Calu3 (cell line): ENCODE measurements at regions not wholly inside any gene's neighbourhood (a gene's known extent, or its start where the extent isn't known, plus 50 kb on each side); places are given as distances from the start of the nearest gene placed in this dataset.

ENCODE experiments used
- BruUV-seq: library from RNA; stranded (reverse); fragments of 400-500 nt; replicated peaks from 2 replicates; lab custom pipeline; 2021; lab: Mats Ljungman, UMichigan
- CTCF ChIA-PET: fragments of 300-600 bp; sonication (Branson Sonifier 250); formaldehyde crosslinking; loops from one replicate; lab custom pipeline; 2022; ENCODE audit warnings: antibody characterized with exemption; lab: Charles Lee
- DNase-seq: peaks from one replicate; pipeline ENCODE4 v3.0.0; 2022
- H3K27ac Mint-ChIP-seq: one replicate; pipeline ENCODE4 v1.8.0; 2022; ENCODE audit warnings: mixed read lengths; ENCODE audit not compliant: unreplicated experiment
- H3K27me3 Mint-ChIP-seq: one replicate; pipeline ENCODE4 v1.8.0; 2022; ENCODE audit warnings: mixed read lengths; ENCODE audit not compliant: unreplicated experiment
- H3K36me3 Mint-ChIP-seq: one replicate; pipeline ENCODE4 v1.8.0; 2022; ENCODE audit warnings: mild to moderate bottlenecking, moderate library complexity, mixed read lengths; ENCODE audit not compliant: insufficient read depth, unreplicated experiment
- H3K4me1 Mint-ChIP-seq: one replicate; pipeline ENCODE4 v1.8.0; 2022; ENCODE audit warnings: mild to moderate bottlenecking, low read depth, mixed read lengths; ENCODE audit not compliant: unreplicated experiment
- H3K4me3 Mint-ChIP-seq: one replicate; pipeline ENCODE4 v1.8.0; 2022; ENCODE audit warnings: mild to moderate bottlenecking, low read depth, moderate library complexity, mixed read lengths; ENCODE audit not compliant: unreplicated experiment
- H3K9me3 Mint-ChIP-seq: one replicate; pipeline ENCODE4 v1.8.0; 2022; ENCODE audit warnings: low read depth, mixed read lengths; ENCODE audit not compliant: unreplicated experiment
- CTCF ChIP-seq: fragments of 200-600 bp; IDR thresholded peaks from one replicate; pipeline ENCODE4 v1.8.0; 2022; ENCODE audit warnings: antibody characterized with exemption; ENCODE audit not compliant: unreplicated experiment
- intact Hi-C: fragments of 100-400 bp; cut with micrococcal nuclease; formaldehyde crosslinking; loops from one replicate; pipeline ENCODE4 v1.10.0; 2022; ENCODE audit not compliant: unreplicated experiment

GRCh38 chr10:6957851-6958250, 377.8 kb upstream of the PRKCQ start:
- intact Hi-C loops = no loop called here
- Mint-ChIP-seq H3K4me3 (no peak overlapping the region), H3K36me3 (no peaks in the 10 kb centered on the region), H3K27ac (no peak overlapping the region), H3K9me3 (no peaks in the 10 kb centered on the region), H3K27me3 (peaks cover 53% of the 10 kb centered on the region), H3K4me1 (no peaks in the 10 kb centered on the region)
- DNase-seq = no peak
- CTCF ChIA-PET = no interaction called here
- no peak for TF ChIP-seq CTCF
- no TSS peak for BruUV-seq

DNA sequence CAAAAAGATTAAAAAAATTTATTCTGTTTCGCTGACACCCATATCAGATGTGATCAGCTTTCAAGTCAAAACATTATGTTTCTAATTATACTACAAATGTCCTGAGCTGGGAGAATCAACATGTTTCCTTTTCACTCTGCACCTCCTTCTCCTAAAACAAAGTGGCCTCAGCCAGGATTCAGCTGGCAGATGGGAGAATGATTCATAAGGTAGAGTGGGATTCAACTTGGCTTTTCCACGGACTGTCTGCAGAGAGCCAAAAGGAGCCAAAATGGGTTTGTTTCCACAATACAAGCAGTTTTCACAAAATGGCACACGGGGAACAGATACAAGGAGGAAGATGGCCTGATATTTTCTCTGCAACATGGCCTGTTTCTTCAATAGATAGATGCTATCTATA, 376.5 kb upstream of the PRKCQ start:
- Mint-ChIP-seq H3K9me3 (no peaks in the 10 kb centered on the region), H3K36me3 (no peaks in the 10 kb centered on the region), H3K4me3 (no peak overlapping the region), H3K4me1 (no peaks in the 10 kb centered on the region), H3K27me3 (peaks cover 40% of the 10 kb centered on the region), H3K27ac (no peak overlapping the region)
- BruUV-seq = no TSS peak
- no peak for TF ChIP-seq CTCF
- DNase-seq = no peak
- intact Hi-C loops = no loop called here
- CTCF ChIA-PET = no interaction called here

DNA sequence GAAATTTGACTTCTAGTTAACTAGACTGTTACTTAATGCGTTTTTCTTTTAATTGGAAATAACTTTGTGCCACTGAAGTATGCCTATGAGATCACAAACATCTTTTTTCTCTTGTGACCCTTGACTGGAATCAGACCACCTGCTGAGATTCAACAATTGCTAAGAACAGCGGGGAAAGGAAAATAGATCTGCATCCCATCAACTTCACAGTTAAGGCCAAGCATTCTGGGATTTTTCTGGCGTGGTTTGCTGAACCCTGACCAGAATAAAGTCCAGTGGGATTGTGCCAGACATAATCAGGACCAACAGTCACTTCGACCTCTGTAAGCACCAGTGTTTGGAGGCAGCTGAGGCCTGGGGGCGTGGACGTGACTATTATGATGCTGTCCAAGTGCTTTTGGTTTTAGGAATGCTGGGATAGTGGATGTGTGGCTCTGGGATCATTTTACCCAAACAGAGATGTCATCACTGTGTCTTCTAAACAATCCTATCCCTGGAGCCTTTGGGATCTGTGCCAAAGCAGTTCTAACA, 373.3 kb upstream of the PRKCQ start:
- no peak overlapping the region for H3K4me3 Mint-ChIP-seq

GRCh38 chr10:6951732-6952131, 371.7 kb upstream of the PRKCQ start:
- no peaks in the 10 kb centered on the region for H3K36me3 Mint-ChIP-seq
- H3K4me1 Mint-ChIP-seq = no peaks in the 10 kb centered on the region
- intact Hi-C loops = no loop called here
- H3K27ac Mint-ChIP-seq = no peak overlapping the region
- no TSS peak for BruUV-seq
- no peak for TF ChIP-seq CTCF
- H3K27me3 Mint-ChIP-seq = peaks cover 67% of the 10 kb centered on the region
- CTCF ChIA-PET = no interaction called here
- H3K4me3 Mint-ChIP-seq = no peak overlapping the region
- no peak for DNase-seq
- no peaks in the 10 kb centered on the region for H3K9me3 Mint-ChIP-seq

More for the DNA sequence above, 373.3 kb upstream of the PRKCQ start:
- DNase-seq = no peak
- no peaks in the 10 kb centered on the region for H3K36me3 Mint-ChIP-seq
- no peaks in the 10 kb centered on the region for H3K9me3 Mint-ChIP-seq
- H3K27me3 Mint-ChIP-seq = peaks cover 56% of the 10 kb centered on the region
- H3K27ac Mint-ChIP-seq = no peak overlapping the region
- H3K4me1 Mint-ChIP-seq = no peaks in the 10 kb centered on the region
- no peak for TF ChIP-seq CTCF
- CTCF ChIA-PET = no interaction called here
- intact Hi-C loops = no loop called here
- BruUV-seq = no TSS peak
